ELF-1 (cell line): ENCODE measurements at regions not wholly inside any gene's neighbourhood (a gene's known extent, or its start where the extent isn't known, plus 50 kb on each side); places are given as distances from the start of the nearest gene placed in this dataset.

ENCODE experiments used
- DNase-seq: peaks from one replicate; pipeline ENCODE4 v3.0.0-alpha.2; 2016; ENCODE audit warnings: low read depth, low spot score

DNA sequence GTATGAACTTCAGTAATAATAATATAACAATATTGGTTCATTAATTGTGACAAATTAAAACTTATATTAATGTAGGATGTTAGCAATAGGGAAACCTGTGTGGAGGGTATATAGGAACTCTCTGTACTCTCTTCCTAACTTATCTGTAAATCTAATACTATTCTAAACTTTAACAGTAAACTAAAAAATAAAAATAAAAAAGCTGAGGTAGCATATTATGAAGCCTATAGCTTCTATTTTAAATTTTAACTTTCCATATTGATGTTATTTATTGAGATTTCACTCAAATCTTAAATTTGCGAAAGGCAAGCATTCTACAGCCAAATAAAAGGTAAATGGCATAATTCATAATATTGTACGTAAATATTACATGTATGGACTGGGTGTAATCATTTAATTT, 326.4 kb downstream of the MEI4 start:
- DNase-seq: no peak

DNA sequence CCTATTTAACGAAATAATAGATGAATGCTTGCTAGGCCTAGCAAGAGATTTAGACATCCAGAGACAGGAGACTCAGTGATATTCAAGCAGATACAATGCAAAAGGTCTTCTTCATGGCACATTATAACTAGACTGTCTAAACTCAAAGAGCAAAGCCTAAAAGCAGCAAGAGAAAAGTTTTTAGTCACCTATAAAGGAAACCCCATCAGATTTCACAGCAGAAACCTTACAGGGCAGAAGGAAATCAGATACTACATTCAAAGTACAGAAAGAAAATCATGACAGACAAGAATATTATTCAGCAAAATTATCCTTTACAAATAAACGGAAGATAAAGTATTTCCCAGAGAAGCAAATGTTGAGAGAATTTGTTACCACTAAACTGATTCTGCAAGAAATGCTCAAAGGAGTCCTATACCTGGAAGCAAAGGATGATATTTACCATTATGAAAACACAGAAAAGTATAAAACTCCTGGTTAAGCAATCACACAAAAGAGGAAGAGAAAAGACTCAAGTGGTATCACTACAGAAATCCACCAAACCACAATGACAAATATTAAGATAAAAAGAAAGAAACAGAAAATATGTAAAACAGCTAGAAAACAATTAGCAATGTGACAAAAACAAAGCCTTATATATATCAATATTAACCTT, 333.7 kb downstream of the MEI4 start:
- no peak for DNase-seq

DNA sequence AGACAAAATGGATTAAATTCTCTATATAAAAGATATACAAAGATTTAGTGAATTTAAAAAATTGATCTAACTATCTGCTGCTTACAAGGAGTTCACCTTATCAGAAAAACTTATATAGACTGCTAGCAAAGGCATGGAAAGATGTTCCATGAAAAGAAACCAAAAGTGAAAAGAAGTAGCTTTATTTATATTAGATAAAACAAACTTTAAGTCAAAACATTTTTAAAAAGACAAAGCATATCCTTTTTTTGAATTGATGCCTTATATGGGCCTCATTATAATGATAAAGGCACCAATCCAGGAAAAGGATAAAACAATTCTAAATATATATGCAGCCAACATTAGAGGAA, 334.2 kb downstream of the MEI4 start:
- no peak for DNase-seq

DNA sequence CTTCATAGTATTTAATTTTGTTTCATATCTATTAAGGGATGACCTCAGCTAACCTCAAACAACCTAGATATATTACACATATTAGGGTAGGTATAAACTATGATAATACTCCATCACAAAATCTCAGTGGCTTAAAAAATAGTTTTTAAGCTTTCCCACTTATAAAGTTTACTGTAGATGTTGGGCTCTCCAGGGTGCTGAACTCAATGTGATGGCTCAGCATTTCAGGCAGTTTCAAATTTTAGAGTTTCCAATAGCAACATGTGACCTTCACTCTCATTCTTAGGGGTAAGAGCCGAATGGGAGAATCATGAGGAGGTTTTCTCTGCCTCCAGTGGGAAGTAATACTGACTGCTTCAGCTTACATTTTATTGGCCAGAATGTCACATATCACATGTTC, 357.3 kb downstream of the MEI4 start:
- DNase-seq: no peak

DNA sequence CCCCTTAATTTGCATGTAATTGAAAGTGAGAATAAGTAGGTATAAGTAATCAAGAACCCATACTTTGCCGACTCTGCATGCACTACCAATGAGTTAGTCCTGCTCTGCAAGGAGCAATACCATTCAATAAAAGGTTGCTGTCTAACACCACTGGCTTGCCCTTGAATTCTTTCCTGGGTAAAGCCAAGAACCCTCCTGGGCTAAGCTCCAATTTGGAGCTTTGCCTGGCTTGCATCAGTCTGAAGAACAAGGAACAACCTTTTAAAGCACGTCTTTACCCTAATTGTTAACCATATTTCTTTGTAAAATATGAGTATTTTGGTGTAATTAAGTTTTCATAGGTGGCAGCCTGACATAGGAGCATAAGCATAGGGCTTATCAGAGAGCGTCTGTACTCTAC, 367.7 kb downstream of the MEI4 start:
- no peak for DNase-seq

DNA sequence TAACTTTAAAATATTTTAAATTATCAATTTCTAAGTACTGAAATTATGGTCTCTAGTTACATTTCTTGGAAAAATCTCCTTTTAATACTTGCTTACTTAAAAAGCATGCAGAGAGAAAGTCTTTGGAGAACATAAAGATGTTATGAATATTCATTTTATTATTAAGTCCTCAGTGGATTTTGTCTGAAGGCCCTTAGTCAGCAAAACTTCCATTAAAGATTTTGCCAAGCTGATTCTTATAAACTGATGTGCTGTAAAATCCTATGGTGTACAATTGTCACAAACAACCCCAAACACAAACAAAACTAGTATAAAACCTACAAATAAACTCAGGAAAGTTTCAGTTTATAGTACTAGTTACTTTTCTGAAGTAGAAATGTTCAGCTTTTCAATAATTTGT, 372.7 kb downstream of the MEI4 start:
- no peak for DNase-seq

DNA sequence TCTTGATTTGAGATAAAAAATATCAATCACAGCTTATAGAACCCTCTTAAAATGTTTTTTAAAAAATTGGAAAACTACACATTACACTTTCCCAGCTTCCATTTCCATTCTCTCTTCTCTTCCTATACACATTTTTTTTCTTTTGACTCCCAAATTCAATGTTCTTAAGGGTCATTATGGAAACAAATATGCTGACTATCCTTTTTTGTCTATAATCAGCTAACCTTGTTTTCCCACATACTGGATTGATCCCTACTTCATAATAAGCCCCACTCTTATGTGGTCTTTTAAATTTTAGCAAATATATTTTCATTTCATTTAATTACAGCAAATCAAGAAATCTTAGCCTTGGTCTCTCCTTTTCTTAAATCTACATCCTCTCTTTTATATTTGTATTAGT, 378.4 kb downstream of the MEI4 start:
- DNase-seq: no peak

DNA sequence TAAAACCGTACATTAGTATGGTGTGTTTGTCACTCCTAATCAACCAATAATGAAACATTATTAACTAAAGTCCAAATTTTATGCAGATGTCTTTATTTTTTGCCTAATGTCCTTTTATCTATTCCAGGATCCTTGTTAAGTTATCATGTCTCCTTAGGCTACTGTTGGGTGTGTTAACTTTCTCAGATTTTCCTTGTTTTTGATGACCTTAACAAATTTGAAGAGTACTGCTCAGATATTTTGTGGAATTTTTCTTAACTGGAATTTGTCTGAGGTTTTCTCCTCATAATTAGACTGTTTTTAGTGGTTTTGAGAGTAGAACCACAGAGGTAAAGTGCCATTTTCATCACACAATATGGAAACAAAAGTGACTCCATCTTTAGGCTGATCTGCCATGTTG, 406.3 kb downstream of the MEI4 start:
- no peak for DNase-seq

DNA sequence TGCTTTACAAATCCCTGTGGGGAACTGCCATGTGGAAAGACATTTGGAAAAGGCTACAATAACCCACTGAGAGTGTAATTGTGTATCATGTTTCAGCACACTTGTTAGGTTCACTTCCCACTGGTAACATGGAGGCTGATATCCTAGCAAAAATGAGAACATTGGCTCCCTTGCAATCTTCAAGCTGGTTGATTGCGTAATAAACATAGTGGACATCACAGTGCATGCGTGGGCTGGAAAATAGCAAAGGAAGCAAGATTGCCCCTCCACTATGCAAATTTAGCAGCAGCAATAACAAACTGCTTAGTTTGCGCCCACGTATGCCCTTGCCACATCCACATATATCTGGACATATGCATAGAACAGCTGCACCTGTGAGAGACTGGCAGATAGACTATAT, 410.2 kb downstream of the MEI4 start:
- no peak for DNase-seq

DNA sequence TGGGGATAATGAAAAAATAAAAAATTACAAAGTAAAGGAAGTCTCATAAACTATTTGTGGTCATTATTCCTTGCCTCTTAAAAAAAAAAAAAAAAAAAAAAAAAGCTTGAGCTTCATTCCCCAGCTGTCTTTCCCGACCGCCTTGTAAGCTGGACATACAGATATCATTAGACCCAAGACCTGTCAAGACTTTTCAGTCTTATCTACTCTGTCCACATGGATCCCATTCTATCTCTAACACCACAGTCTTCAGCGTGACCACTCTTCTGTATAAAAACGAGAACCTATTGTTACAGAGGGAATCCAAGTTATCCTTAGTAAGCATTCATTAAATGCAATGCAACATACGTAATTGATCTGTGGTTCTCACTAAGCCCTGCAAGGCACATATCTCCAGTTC, 423.5 kb downstream of the MEI4 start:
- no peak for DNase-seq

DNA sequence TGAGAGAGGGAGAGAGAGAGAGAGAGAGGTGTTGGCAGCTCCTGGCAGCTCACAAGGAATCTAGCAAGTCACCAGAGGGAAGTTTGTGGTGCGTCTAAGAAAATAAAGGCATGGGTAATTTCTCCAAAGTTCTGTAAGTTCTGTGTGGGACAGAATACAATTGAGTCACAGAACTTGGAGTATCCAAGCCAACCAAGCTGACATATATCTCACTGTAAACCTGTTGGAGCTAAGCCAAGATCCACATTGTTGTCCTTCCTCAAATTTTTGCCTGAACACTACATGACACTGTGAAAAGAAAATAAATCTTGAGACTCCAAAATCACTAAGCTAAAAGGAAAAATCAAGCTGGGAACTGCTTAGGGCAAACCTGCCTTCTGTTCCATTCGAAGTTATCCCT, 436.7 kb downstream of the MEI4 start:
- DNase-seq: no peak

DNA sequence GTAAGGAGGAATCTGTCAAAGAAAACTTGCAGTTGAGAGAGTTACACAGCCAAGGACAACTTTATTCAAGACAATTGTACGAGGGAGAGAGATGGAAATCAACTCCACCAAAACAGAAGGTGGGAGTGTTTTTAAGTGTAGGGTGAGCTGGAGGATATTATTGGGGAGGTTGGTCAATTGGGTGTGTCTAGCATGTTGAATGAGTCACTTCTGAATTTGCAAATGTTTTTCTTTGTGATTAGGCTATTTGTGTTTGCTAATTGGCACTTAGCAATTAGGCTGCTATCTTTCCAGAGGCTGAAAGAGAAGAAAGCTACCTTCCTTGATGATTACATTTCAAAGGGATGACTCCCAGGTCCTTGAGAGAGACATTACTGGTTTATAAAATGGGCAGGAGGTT, 441.1 kb downstream of the MEI4 start:
- DNase-seq: peak; percentile 39

DNA sequence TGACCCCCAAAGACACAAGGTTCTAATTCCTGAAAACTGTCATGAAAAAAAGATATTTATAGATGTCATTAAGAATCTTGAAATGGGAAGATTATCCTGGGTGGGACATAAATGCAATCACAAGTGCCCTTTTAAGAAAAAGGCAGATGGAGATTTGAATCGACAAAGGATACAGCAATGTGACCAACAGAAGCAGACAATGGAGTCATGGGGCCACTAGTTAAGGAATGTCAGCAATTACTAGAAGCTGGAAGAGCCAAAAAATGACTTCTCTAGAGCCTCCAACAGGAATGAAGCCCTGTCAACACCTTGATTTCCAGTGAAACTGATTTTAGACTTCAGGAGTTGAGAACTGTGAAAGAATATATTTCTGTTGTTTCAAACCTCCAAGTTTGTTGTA, 448.5 kb downstream of the MEI4 start:
- DNase-seq: no peak

DNA sequence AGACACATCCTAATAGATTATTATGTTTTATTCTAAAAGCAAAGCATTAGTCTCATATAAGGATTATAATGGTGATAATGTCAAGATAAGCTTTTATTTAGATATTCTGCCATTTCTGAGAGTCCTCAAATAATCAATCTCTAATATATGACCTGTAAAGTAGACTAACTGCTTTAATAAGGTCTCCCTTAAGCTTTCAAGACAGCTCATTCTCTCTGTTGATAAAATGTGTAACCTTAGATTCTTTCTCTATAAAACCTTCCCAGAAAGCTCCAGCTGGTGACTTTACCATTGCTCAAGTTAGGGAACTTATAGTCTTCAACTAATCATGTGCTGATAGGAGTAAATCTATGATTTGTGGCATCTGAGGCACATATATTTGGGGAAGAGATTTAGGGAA, 457.8 kb downstream of the MEI4 start:
- no peak for DNase-seq

DNA sequence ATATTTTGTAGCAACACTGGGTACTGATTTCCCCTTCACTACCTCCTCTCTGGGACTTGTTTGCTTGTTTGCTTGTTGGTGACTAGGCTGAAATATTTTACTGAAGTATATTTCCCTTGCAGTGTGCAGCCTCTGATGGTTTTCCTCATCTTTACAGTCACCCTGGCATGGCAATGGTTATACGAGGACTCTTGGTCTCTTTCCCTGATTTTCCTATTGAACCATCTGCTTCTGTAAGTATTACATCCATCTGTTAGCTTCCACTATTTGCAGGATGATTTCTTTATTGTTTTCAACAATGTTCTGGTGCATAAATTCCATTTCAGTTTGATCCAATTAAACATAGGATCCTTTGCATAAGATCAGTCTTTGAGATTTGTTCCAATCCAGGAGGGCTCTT, 465.1 kb downstream of the MEI4 start:
- DNase-seq: no peak

DNA sequence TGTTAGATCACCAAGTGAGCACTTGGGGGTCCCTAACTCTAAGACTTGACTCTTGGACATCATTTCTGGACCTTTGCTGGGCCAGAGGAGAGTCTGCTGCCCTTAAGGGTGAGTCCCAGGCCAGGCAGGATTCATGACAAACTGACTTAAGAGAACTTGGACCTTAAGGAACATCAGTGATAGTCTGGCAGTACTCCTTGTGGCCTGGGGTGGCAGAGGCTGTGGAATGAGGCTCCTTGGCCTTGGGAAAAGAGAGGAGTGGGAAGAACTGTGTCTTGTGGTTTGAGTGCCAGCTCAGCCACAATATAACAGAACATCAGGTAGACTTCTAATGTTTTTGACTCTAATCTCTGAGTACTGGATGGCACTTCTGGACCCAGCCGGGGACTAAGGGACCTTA, 478.7 kb downstream of the MEI4 start:
- no peak for DNase-seq

DNA sequence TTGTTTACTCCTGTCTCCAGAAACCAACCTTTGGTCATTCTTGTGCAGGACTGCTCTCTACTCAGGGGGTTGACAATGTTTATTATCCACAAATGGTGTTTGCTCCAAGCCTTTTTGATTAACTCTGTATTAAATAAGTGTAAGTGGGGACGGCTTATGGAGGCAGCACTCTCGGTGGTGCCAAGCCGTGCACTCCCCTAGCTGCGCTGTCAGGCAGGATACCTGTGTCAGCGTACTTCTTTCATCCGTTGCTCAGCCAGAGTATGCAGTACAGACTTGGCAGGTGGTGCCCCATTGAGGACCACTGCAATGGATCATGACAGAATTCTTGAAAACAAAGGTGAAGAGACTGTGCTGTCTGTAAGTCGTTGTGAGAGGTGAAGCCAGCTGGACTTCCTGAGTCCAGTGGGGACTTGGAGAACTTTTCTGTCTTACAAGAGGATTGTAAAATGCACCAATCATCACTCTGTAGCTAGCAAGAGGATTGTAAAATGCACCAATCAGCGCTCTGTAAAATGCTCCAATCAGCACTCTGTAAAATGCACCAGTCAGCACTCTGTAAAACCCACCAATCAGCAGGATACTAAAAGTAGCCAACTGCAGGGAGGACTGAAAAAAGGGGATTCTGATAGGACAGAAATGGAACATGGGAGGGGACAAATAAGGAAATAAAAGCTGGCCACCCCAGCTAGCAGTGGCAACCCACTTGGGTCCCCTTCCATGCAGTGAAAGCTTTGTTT, 480.0 kb downstream of the MEI4 start:
- no peak for DNase-seq

DNA sequence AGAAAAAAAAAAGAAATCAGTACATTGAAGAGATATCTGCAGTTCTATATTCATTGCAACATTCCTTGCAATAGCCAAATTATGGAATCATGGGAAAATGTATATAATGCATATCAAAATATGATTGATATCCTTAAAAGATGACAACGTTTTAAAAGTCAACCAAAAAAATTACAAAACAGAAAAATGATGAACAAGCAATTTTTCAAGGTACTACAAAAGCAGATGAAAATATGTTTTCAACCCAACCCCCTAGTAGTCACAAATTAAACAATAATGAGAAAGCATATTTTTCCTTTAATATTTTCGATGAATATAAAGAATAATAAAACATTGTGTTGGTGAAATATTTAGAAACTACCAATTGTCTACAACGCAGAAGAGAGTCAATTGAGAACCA, 497.6 kb downstream of the MEI4 start:
- DNase-seq: no peak

DNA sequence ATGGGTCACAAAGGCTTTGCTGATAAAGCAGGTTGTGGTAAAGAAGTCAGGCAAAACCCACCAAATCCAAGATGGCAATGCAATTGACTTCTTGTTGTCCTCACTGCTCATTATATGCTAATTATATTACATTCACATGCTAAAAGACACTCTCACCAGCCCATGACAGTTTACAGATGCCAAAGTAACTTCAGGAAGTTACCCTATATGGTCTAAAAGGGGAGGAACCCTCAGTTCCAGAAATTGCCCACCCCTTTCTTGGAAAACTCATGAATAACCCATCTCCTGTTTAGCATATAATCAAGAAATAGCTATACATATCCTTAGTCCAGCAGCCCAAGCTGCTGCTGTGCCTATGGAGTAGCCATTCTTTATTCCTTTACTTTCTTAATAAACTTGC, 501.1 kb downstream of the MEI4 start:
- DNase-seq: no peak

DNA sequence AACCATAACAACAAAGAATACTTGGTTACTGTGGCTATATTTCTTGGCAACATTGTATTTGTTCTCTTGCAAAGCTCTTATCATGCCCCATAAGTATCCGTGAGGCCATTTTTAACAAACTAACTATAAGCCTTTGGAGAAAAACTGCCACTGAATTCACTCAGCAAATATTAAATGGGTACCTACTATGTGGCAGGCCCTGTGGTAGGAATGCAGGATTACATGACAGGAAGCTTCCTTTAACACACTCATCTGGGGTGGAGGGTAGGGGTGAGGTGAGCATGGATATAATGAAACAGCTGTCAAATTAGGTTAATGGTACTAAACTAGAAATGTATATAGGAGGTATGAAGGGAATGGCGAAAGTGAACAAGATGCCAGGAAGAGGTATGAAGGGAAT, 504.8 kb downstream of the MEI4 start:
- DNase-seq: no peak

DNA sequence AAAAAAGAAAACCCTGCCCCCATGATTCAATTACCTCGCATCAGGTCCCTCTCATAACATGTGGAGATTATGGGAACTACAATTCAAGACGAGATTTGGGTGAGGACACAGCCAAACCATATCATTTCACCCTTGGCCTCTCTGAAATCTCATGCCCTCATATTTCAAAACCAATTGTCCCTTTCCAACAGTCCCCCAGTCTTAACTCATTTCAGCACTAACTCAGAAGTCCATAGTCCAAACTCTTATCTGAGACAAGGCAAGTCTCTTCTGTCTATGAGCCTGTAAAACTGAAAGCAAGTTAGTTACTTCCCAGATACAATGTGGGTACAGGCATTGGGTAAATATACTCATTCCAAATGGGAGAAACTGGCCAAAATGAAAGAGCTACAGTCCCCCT, 536.1 kb downstream of the MEI4 start:
- no peak for DNase-seq

DNA sequence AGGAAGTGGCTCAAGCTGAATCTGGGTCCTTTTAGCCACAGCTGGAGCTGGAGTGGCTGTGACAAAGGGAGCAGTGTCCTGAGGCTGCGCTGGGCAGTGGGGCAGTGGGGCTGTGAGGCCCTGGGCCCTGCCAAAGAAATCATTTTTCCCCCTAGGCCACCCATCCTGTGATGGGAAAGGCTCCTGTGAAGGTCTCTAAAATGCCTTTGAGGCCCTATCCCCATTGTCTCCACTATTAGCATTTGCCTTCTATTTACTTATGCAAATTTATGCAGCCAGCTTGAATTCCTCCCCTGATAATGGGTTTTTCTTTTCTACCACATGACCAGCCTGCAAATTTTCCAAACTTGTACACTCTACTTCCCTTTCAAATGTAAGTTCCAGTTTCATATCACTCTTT, 539.2 kb downstream of the MEI4 start:
- peak; percentile 12 for DNase-seq

DNA sequence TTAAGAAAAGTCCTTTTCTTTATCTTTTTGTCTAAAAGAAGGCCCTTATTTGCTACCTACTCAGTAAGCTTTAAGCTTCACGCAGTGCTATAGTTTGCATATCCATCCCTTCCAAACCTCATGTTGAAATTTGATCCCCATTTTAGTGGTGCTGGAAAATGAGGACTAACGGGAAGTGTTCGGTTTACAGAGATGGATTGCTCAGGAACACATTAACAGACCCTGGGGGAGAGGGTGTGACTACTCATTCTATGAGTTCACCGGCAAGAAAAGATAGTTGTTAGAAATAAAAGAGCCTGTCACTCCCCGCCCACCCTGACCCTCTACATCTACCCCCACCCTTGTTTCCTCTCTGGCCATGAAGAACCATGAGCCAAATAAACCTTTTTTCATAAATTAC, 546.2 kb downstream of the MEI4 start:
- no peak for DNase-seq

DNA sequence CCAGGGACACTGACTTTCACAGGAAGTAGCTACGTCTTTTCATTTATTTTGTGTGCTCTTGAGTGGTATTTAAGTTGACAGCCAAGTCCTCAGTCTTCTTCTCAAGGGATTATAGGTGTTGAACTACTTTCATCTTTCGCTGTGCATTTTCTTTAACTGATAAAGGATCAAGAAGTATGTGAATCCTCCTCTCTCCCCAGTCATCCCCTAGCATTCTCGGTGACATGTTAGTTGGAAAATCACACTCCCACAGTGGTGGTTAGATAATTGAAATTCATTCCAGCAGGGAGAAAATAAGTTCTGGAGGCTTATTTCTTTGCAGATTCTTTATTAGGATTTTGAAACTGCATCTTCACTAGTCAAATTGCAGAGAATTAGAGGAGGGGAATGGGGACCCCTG, 569.4 kb downstream of the MEI4 start:
- no peak for DNase-seq
